ENCODE measurements at regions not wholly inside any gene's neighbourhood (a gene's known extent, or its start where the extent isn't known, plus 50 kb on each side); places are given as distances from the start of the nearest gene placed in this dataset.

GRCh38 chr11:36930256-36930655 is 332.2 kb upstream of the RAG2 start:
- FAIRE-seq (no peak), DNase-seq (ENCODE audit: low read depth) (no peak)
- no peak for TF ChIP-seq CTCF (IDR thresholded peaks at IDR 0.05; ENCODE audit: insufficient read depth, low read length, severe bottlenecking)
- no peaks in the 10 kb centered on the region for H3K27me3 ChIP-seq (ENCODE audit: control insufficient read depth, insufficient read depth, low read length)
- H3K4me3 ChIP-seq (ENCODE audit: low read depth, low read length), result no peak overlapping the region
- no peaks in the 10 kb centered on the region for H3K36me3 ChIP-seq (ENCODE audit: control insufficient read depth, insufficient read depth, low read length)

- no peak for TF ChIP-seq CTCF (IDR thresholded peaks at IDR 0.05; ENCODE audit: insufficient read depth, low read length, severe bottlenecking)
- DNase-seq (ENCODE audit: low read depth) (no peak), FAIRE-seq (no peak)
- Histone ChIP-seq H3K27me3 (ENCODE audit: control insufficient read depth, insufficient read depth, low read length) (no peaks in the 10 kb centered on the region), H3K36me3 (ENCODE audit: control insufficient read depth, insufficient read depth, low read length) (no peaks in the 10 kb centered on the region), H3K4me3 (ENCODE audit: low read depth, low read length) (no peak overlapping the region)
Observed at GRCh38 chr11:36929401-36929800, 331.4 kb upstream of the RAG2 start.

GRCh38 chr11:36928621-36929020 is 330.6 kb upstream of the RAG2 start:
- H3K36me3 ChIP-seq (ENCODE audit: control insufficient read depth, insufficient read depth, low read length), result no peaks in the 10 kb centered on the region
- FAIRE-seq (no peak), DNase-seq (ENCODE audit: low read depth) (no peak)
- H3K27me3 ChIP-seq (ENCODE audit: control insufficient read depth, insufficient read depth, low read length), result no peaks in the 10 kb centered on the region
- no peak overlapping the region for H3K4me3 ChIP-seq (ENCODE audit: low read depth, low read length)
- TF ChIP-seq CTCF (IDR thresholded peaks at IDR 0.05; ENCODE audit: insufficient read depth, low read length, severe bottlenecking), result no peak

GRCh38 chr11:36899800-36900199 is 301.8 kb upstream of the RAG2 start:
- no peak for TF ChIP-seq CTCF (IDR thresholded peaks at IDR 0.05; ENCODE audit: insufficient read depth, low read length, severe bottlenecking)
- FAIRE-seq, result no peak
- DNase-seq (ENCODE audit: low read depth), result no peak
- Histone ChIP-seq H3K36me3 (ENCODE audit: control insufficient read depth, insufficient read depth, low read length) (no peaks in the 10 kb centered on the region), H3K4me3 (ENCODE audit: low read depth, low read length) (no peak overlapping the region), H3K27me3 (ENCODE audit: control insufficient read depth, insufficient read depth, low read length) (no peaks in the 10 kb centered on the region)

- DNase-seq (ENCODE audit: low read depth), result no peak
- TF ChIP-seq CTCF (IDR thresholded peaks at IDR 0.05; ENCODE audit: insufficient read depth, low read length, severe bottlenecking), result no peak
- Histone ChIP-seq H3K4me3 (ENCODE audit: low read depth, low read length) (no peak overlapping the region), H3K27me3 (ENCODE audit: control insufficient read depth, insufficient read depth, low read length) (no peaks in the 10 kb centered on the region), H3K36me3 (ENCODE audit: control insufficient read depth, insufficient read depth, low read length) (no peaks in the 10 kb centered on the region)
- FAIRE-seq, result no peak
Observed at GRCh38 chr11:36890841-36891240, 292.8 kb upstream of the RAG2 start.

- no peak for TF ChIP-seq CTCF (IDR thresholded peaks at IDR 0.05; ENCODE audit: insufficient read depth, low read length, severe bottlenecking)
- no peak overlapping the region for H3K4me3 ChIP-seq (ENCODE audit: low read depth, low read length)
- DNase-seq (ENCODE audit: low read depth) (no peak), FAIRE-seq (no peak)
- H3K36me3 ChIP-seq (ENCODE audit: control insufficient read depth, insufficient read depth, low read length), result no peaks in the 10 kb centered on the region
- no peaks in the 10 kb centered on the region for H3K27me3 ChIP-seq (ENCODE audit: control insufficient read depth, insufficient read depth, low read length)
Observed at GRCh38 chr11:36890121-36890679, 292.2 kb upstream of the RAG2 start.

Measured in bronchial epithelial cell (primary cell).